ENCODE measurements at regions not wholly inside any gene's neighbourhood (a gene's known extent, or its start where the extent isn't known, plus 50 kb on each side); places are given as distances from the start of the nearest gene placed in this dataset.

DNA sequence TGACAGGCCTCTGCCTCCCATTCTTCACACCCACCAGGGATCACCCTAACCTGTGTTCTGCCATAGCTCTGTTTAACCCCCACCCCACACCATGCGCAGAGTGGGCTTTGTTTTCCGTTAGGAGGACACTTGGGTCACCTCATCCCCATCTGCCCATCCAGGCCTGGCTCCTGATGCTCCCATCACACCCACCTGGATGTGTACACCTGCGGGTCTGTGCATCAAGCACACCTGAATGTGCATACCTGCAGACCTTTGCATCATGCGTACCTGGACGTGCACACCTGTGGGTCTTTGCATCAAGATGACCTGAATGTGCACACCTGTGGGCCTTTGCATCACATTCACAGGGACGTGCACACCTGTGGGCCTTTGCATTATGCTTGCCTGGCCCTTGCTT is 835.8 kb upstream of the TMEM132C start:
- TF ChIP-seq CTCF (conservative IDR thresholded peaks at IDR 0.05; ENCODE audit: low read depth in 2 of 2) (no peak), POLR2AphosphoS5 (IDR thresholded peaks at IDR 0.05; ENCODE audit: low read depth) (no peak), EZH2 (IDR thresholded peaks at IDR 0.05; ENCODE audit: low read depth, unreplicated experiment) (no peak), EZH2phosphoT487 (IDR thresholded peaks at IDR 0.05; ENCODE audit: unreplicated experiment) (no peak), ZNF114 (CRISPR knock-in tag; IDR thresholded peaks at IDR 0.05) (no peak), NANOG (IDR thresholded peaks at IDR 0.05; ENCODE audit: borderline replicate concordance) (no peak)
- TF ChIP-seq, protein P1, sequence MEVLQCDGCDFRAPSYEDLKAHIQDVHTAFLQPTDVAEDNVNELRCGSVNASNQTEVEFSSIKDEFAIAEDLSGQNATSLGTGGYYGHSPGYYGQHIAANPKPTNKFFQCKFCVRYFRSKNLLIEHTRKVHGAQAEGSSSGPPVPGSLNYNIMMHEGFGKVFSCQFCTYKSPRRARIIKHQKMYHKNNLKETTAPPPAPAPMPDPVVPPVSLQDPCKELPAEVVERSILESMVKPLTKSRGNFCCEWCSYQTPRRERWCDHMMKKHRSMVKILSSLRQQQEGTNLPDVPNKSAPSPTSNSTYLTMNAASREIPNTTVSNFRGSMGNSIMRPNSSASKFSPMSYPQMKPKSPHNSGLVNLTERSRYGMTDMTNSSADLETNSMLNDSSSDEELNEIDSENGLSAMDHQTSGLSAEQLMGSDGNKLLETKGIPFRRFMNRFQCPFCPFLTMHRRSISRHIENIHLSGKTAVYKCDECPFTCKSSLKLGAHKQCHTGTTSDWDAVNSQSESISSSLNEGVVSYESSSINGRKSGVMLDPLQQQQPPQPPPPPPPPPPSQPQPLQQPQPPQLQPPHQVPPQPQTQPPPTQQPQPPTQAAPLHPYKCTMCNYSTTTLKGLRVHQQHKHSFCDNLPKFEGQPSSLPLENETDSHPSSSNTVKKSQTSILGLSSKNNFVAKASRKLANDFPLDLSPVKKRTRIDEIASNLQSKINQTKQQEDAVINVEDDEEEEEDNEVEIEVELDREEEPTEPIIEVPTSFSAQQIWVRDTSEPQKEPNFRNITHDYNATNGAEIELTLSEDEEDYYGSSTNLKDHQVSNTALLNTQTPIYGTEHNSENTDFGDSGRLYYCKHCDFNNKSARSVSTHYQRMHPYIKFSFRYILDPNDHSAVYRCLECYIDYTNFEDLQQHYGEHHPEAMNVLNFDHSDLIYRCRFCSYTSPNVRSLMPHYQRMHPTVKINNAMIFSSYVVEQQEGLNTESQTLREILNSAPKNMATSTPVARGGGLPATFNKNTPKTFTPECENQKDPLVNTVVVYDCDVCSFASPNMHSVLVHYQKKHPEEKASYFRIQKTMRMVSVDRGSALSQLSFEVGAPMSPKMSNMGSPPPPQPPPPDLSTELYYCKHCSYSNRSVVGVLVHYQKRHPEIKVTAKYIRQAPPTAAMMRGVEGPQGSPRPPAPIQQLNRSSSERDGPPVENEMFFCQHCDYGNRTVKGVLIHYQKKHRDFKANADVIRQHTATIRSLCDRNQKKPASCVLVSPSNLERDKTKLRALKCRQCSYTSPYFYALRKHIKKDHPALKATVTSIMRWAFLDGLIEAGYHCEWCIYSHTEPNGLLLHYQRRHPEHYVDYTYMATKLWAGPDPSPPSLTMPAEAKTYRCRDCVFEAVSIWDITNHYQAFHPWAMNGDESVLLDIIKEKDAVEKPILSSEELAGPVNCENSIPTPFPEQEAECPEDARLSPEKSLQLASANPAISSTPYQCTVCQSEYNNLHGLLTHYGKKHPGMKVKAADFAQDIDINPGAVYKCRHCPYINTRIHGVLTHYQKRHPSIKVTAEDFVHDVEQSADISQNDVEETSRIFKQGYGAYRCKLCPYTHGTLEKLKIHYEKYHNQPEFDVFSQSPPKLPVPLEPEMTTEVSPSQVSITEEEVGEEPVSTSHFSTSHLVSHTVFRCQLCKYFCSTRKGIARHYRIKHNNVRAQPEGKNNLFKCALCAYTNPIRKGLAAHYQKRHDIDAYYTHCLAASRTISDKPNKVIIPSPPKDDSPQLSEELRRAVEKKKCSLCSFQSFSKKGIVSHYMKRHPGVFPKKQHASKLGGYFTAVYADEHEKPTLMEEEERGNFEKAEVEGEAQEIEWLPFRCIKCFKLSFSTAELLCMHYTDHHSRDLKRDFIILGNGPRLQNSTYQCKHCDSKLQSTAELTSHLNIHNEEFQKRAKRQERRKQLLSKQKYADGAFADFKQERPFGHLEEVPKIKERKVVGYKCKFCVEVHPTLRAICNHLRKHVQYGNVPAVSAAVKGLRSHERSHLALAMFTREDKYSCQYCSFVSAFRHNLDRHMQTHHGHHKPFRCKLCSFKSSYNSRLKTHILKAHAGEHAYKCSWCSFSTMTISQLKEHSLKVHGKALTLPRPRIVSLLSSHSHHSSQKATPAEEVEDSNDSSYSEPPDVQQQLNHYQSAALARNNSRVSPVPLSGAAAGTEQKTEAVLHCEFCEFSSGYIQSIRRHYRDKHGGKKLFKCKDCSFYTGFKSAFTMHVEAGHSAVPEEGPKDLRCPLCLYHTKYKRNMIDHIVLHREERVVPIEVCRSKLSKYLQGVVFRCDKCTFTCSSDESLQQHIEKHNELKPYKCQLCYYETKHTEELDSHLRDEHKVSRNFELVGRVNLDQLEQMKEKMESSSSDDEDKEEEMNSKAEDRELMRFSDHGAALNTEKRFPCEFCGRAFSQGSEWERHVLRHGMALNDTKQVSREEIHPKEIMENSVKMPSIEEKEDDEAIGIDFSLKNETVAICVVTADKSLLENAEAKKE (CRISPR knock-in tag; IDR thresholded peaks at IDR 0.05): no peak
- TF ChIP-seq, protein P2, sequence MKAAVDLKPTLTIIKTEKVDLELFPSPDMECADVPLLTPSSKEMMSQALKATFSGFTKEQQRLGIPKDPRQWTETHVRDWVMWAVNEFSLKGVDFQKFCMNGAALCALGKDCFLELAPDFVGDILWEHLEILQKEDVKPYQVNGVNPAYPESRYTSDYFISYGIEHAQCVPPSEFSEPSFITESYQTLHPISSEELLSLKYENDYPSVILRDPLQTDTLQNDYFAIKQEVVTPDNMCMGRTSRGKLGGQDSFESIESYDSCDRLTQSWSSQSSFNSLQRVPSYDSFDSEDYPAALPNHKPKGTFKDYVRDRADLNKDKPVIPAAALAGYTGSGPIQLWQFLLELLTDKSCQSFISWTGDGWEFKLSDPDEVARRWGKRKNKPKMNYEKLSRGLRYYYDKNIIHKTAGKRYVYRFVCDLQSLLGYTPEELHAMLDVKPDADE (IDR thresholded peaks at IDR 0.05): no peak
